IPS-NIHi7 (cell line): ENCODE measurements at regions not wholly inside any gene's neighbourhood (a gene's known extent, or its start where the extent isn't known, plus 50 kb on each side); places are given as distances from the start of the nearest gene placed in this dataset.

ENCODE experiments used
- DNase-seq: peaks from one replicate; pipeline ENCODE4 v3.0.0; 2012; ENCODE audit warnings: mixed read lengths; ENCODE audit errors: extremely low spot score

DNA sequence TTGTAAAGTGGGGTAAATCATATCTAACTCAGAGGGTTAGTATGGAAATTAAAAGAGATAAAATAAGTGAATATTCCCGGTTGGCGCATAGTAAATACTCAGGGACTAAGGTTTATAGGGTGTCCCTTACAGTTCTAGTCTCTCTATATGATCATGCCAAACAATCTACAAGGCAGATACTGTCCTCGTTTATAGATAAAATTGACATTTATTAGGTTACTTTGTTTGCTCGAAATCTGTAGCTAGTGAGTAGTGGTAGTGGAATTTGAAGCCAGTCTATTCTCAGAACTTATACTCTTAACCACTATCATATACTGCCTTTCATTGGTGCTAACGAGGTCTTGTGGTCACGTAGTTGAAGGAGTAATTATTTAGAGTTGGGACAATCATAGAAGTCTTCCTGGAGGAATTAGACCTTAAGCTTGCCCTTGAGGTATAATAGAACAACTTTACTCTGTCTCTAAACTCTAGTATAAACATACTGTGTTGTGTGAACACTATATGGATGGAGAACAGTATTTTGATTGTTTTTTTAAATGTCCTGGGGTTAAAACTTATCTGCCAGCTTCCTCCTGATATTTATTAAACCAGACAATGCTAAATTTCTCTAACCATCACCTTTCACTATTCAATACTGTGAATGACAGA is 324.0 kb downstream of the STIM2 start:
- no peak for DNase-seq

GRCh38 chr4:27186710-27187109 is 326.1 kb downstream of the STIM2 start:
- DNase-seq, result no peak

DNA sequence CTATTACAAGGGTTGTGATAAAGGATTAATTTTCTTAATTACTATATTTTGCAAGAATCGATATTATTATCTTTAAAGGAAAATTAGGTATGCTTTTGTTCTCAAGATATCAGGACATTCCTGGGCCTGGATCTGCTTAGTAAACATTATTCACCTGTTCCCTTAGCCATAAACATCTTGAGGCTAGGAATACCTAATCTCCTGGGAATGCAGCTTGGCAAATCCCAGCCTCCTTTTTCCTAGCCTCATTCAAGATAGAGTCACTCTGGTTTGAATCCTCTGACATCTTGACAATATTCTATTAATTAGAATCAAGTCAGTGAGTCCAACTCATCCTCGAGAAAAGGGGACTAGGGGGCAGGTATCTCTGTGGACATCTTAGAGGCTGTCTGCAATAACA is 327.1 kb downstream of the STIM2 start:
- no peak for DNase-seq

DNA sequence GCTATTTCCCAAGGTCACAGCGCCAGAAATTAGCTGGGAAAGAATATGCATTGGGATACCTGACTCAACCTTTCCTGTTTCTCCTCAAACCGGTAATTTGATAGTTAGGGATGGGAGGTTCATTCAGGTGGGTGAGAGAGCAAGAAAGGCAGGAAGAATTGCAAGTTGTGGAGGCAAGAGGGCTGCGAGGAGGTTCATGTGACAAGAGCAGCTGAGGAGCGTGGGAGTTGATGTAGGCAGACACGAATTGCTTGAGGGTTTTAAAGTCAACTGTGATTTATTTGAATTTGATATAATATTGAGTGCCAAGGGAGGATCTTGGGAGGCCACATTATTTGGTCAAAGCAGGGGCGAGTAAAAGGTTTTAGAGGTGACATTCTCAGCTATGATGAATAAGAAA is 329.0 kb downstream of the STIM2 start:
- no peak for DNase-seq

DNA sequence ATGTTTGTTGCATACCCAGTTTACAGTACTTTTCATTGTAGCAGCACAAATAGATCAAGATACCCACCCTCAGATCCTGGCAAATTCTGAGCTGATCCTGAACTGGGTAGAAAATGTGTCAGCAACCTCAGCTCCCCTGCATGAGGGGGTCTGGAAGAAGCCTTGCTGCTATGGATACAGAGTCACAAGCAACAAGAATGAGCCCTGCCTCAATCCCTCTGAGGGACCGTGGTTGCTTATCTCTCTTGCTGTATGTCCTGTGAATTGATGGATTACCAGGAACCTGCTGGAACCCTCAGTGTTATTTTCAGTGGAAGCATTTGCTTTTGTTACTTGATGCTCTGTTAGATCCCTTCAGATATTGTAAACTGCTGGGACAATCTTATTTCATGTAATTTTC is 331.0 kb downstream of the STIM2 start:
- no peak for DNase-seq

- DNase-seq, result no peak
These were observed 334.0 kb downstream of the STIM2 start for GRCh38 chr4:27194599-27195176.

DNA sequence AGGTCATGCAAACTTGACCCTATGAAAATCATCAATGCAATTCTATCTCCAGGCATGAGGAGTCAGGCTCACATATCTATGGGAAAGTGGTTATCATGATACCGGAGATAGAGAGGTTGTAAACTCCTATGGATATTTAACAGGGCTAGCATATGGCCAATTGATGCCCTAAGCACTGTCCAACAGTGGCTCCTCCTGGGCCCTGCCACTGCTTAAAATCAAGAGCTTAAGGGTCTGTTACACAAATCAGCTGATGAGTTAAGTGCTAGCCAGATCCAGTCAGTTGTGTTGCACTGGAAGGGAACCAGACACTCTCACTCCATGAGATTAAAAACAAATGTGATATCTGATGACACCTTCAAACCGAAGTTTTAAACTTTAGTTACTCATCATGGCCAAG is 337.6 kb downstream of the STIM2 start:
- no peak for DNase-seq

DNA sequence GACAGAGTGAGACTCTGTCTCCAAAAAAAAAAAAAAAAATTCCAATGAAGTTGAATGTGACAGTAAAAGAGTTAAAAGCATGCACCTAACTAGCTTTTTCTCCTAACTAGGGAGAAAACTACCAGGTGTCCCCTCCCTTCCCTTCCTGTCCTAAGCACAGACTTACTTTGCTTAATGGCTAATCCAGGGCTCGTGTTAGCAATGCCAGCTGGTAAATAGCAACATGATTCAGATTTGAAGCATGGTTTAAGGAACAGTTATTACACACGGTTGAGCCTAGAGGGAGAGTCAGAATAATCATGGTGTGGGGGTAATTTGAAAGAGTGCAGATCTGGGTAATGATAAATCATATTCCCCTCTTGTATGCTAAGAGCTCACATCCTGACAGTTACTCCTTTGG is 338.3 kb downstream of the STIM2 start:
- DNase-seq, result no peak

DNA sequence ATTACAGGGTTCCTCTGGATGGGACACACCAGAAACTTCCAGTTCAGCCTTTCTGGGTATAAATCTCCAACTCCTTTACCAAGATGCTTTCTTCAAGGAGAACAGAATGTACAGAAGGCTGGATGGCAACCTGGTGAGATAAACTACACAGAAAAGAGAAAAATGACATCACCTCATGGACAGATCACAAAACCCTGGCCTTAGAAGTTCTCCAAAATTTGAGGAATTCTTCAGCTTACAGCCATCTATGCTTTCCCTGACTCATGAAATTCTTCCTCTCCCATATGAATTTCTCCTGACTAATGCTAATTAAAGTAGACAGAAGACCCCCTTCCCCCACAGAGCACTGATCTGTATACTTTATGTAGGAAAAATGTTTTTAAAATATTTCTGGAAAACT is 345.4 kb downstream of the STIM2 start:
- no peak for DNase-seq

DNA sequence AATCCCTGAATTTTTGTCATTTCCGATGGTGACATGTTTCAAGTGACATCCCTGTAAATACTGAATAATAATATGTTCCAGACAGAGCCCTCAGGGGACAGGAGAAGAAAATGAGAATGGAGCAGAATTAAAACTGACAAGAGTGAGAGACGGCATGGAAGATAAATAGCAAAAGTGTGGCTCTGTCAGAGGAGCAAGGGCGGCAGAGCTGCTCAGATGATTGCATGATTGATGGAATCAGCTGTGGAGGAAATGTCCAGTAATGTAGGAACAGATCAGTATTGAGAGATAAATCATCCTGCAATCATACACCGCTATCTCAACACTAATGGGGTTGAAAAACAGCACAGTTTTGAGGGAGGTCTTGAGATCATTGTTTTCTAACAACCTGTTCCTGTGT is 350.3 kb downstream of the STIM2 start:
- DNase-seq, result no peak

DNA sequence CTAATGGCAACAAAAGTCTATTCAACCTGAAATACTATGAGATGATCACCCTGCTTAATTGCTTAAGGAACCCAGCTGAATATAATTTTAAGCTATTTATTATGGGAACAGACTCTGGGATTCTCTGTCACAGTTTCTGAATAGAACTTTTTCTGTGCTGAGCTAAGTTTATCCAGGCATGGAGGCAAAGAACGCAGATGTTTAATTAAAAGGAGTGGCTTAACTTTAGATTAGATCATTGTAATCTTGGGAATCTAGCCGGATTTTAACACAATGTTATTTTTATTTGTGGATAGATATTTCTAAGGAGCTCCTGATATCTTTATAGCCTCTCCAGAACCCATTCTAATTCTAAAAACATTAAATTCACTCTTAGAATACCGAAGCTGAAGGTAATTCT is 353.4 kb downstream of the STIM2 start:
- DNase-seq, result no peak

DNA sequence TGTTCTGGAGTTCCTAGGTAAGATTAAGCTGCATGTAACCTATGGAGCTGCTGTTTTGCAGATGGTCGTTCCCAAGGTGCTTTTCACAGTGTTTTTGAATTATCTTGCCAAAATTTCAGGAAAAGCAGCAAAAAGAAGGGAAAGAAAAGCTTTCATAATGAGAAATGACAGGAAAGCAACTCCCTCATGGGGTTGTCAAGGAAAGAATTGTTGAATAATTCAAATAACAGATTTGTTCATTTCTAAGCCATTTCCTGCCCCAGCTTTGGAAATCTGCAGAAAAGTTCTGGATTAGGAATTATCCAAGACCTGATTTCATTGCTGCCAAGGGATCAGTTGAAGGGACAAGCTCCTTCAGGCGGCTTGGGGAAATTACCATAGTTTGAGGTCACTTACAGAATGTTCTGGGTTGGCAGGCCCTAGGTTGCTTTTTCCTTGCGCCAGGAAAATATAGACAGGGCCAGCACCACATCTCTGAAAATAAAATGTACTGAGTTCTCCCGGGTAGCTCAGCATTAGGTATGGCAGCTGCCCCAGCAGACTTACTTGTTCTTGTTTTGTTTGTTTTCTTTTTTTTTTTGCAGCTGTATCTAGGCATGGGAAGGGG is 354.7 kb downstream of the STIM2 start:
- no peak for DNase-seq

DNA sequence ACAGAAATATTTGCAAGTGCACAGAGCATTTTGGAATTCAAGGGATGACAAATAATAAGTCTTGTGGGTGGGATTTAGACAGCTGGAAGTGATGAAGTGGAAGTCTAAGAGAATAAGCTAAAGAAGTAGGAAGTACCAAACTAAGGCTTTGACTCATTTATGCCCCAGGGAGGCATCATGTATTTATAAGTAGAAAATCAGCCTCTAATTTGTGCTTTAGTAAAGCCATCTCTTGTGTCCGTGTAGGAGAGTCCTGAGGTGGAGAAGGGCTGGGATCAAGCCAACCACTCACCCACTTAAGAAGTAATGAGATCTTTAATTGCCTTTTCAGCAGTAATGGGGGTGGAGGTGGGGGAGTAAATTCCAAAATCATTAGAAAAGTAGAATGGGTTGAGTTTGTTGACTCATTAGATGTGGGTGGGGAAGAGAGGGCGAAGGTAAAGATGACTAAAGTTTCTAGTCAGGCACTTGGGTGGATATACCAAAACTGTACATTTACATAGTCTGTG is 356.7 kb downstream of the STIM2 start:
- DNase-seq, result no peak

DNA sequence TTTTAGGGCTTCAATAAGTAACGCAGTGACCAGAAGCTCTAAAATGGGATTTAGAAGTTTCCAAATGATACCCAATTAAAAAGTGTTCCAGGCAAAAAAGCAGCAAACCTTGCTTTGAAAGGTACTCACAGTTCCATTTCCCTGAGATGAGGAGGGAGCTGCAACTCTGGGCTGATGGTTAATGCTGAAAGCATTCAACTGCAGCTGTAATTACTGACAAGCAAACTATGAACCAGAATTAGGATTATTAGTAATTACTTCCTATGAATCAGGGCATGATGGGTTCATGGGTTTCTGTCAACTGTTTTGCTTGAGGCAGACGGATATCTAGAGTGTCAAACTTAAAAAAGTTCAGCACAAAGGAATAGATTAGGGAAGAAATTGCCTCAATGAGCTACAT is 357.4 kb downstream of the STIM2 start:
- no peak for DNase-seq

GRCh38 chr4:27223326-27223725 is 362.7 kb downstream of the STIM2 start:
- DNase-seq, result no peak

- DNase-seq, result no peak
These were observed 372.9 kb downstream of the STIM2 start for GRCh38 chr4:27233531-27233930.

DNA sequence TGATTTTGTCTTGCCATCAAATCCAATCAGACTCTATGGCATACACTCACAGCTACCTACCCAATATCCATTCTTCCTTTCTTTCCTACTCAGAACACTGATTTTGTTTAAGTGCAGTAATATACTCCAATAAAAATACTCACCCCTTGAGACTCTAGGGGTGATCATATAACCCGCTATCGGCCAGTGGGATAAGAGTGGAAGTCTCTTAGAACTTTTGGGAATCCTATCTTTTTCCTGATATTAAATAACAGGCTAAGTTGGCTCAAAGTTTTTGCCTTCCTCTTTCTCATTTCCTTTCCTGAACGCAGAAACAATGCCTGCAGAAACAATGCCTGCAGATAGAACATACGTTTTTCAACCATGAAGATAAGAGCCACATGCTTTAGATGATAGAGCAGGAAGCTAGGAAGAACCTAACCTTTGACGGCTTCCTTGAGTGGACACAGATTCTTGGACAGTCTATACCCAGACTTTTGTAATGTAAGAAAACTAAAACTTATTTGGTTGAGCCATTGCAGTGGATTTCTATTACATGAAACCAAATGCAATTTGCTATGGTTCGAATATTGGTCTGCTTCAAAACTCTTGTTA is 373.8 kb downstream of the STIM2 start:
- no peak for DNase-seq

- DNase-seq, result no peak
These were observed 379.0 kb downstream of the STIM2 start for GRCh38 chr4:27239641-27240040.

GRCh38 chr4:27242217-27242616 is 381.6 kb downstream of the STIM2 start:
- no peak for DNase-seq

DNA sequence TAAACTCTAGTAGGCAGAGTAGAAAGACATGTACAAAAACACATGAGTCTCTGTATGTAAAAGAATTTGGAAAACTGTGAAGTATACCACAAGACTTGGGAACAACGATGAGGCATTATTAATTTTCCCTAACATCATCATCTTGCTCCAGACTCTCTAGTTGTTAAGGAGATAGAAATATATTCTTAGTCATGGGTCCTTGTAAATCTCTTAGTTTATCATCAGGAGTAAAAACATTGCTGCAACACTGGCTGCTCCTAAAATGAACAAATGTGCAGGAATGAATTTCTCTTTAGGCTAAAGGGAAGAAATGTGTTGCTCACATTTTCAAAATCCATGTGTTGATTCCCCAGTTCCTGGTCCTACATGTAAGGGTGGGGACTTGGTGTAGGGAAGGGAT is 384.6 kb downstream of the STIM2 start:
- DNase-seq, result no peak

- no peak for DNase-seq
These were observed 388.2 kb downstream of the STIM2 start for GRCh38 chr4:27248829-27249228.

DNA sequence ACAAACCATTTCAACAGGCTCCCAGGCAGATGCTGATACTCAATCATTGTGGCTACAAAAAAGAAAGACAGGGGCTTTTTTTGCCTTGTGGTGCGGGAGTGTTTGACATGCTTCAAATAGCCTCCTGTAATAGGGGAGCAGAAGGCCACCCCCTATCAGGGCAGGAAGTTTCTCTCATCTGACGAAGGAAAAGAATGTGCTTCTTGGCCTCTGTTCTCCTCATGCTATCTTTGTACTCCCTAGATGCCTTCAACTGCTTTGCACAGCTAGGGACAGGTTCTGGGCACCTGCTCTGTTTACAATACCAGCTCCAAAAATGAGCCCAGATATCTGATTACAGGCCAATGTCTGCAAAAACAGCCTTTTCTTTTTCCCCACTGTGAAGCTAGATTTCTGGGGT is 391.1 kb downstream of the STIM2 start:
- no peak for DNase-seq

DNA sequence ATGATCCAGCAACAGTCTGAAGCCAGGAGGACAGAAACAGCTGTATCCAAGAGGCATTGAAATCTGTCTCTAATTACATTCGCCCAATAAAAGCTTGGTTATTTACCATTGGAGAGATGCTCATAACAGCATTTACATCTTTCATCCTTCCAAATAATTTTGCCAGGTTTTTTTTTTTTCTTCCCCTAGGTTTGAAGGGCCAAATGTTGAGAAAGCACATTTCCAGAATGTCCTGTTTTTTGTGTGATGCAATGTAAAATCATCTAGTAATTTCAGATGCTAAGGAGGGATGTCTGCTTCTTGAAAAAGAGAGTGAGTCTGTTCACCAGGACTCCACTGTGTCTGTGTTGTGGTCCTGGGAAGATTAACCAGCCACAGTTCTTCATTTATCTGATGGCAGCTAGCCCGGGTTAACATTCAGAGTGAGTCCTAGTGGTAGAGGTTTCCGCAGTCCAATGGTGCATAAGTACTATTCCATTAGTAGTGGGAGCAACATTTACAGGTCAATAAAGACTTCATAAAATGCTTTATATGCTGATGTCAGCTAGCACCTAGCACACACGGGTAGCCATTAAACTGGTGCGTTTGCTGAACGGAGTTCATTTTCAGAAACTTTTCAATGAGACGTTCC is 406.8 kb downstream of the STIM2 start:
- DNase-seq, result no peak
